GM19455 (cell line): ENCODE measurements at regions not wholly inside any gene's neighbourhood (a gene's known extent, or its start where the extent isn't known, plus 50 kb on each side); places are given as distances from the start of the nearest gene placed in this dataset.

Source experiments
- ATAC-seq: cut with Tn5 transposase; IDR thresholded peaks from one replicate; pipeline ENCODE4 v1.9.1; 2021; ENCODE audit not compliant: unreplicated experiment

- no peak for ATAC-seq
Observed at GRCh38 chr4:63526251-63526650, 883.0 kb downstream of the TECRL start.

- no peak for ATAC-seq
Observed at GRCh38 chr4:63524764-63525163, 884.5 kb downstream of the TECRL start.

GRCh38 chr4:63505714-63506460 is 903.4 kb downstream of the TECRL start:
- ATAC-seq: no peak

- no peak for ATAC-seq
Observed at GRCh38 chr4:63493265-63493664, 916.0 kb downstream of the TECRL start.

GRCh38 chr4:63492515-63492914 is 916.7 kb downstream of the TECRL start:
- no peak for ATAC-seq

GRCh38 chr4:63464393-63464792 is 944.9 kb downstream of the TECRL start:
- ATAC-seq: no peak

GRCh38 chr4:63460075-63460474 is 949.2 kb downstream of the TECRL start:
- ATAC-seq: no peak

- no peak for ATAC-seq
Observed at GRCh38 chr4:63459329-63459728, 949.9 kb downstream of the TECRL start.

- ATAC-seq: no peak
Observed at GRCh38 chr4:63458010-63458409, 951.2 kb downstream of the TECRL start.

- no peak for ATAC-seq
Observed at GRCh38 chr4:63440236-63440635, 969.0 kb downstream of the TECRL start.

- ATAC-seq: no peak
Observed at GRCh38 chr4:63430105-63430504, 979.1 kb downstream of the TECRL start.

GRCh38 chr4:63396269-63396668 is 1013.0 kb downstream of the TECRL start:
- no peak for ATAC-seq

- no peak for ATAC-seq
Observed at GRCh38 chr4:63393544-63393943, 1015.7 kb downstream of the TECRL start.

- no peak for ATAC-seq
Observed at GRCh38 chr4:63379750-63380522, 1029.3 kb downstream of the TECRL start.

GRCh38 chr4:63371001-63371400 is 1038.2 kb downstream of the TECRL start:
- no peak for ATAC-seq

GRCh38 chr4:63361628-63362027 is 1047.6 kb downstream of the TECRL start:
- ATAC-seq: no peak

- no peak for ATAC-seq
Observed at GRCh38 chr4:63361066-63361465, 1048.2 kb downstream of the TECRL start.

- ATAC-seq: no peak
Observed at GRCh38 chr4:63349674-63350025, 1059.6 kb downstream of the TECRL start.

GRCh38 chr4:63348735-63349673 is 1060.2 kb downstream of the TECRL start:
- no peak for ATAC-seq

GRCh38 chr4:63325140-63325539 is 1084.1 kb downstream of the TECRL start:
- ATAC-seq: no peak

- no peak for ATAC-seq
Observed at GRCh38 chr4:63316633-63317032, 1092.6 kb downstream of the TECRL start.
